Smooth muscle cell (in vitro differentiated cells): ENCODE measurements at regions not wholly inside any gene's neighbourhood (a gene's known extent, or its start where the extent isn't known, plus 50 kb on each side); places are given as distances from the start of the nearest gene placed in this dataset.
A peak's percentile ranks its signal among the peaks of the same experiment; 100 is the strongest.

Experiments
- DNase-seq: peaks from one replicate; lab custom pipeline; 2025; ENCODE audit not compliant: unreplicated experiment; lab: John Stamatoyannopoulos, UW
- H2AFZ ChIP-seq: fragments of 200-600 bp; sonication (generic); 2 replicates; pipeline ENCODE4 v1.6.0; 2016; ENCODE audit warnings: antibody characterized with exemption, low read depth, mild to moderate bottlenecking
- H3F3A ChIP-seq: fragments of 200-600 bp; sonication (generic); 2 replicates; pipeline ENCODE4 v1.6.0; 2017; ENCODE audit warnings: antibody characterized with exemption, low read depth
- H3K27ac ChIP-seq: fragments of 200-600 bp; sonication (generic); 2 replicates; pipeline ENCODE4 v1.5.1; 2016; ENCODE audit warnings: low read depth, mild to moderate bottlenecking
- H3K27me3 ChIP-seq: fragments of 200-600 bp; sonication (generic); 2 replicates; pipeline ENCODE4 v1.6.1; 2016; ENCODE audit warnings: low read depth, mild to moderate bottlenecking
- H3K36me3 ChIP-seq: fragments of 200-600 bp; sonication (generic); 2 replicates; pipeline ENCODE4 v1.5.1; 2016; ENCODE audit warnings: low read depth
- H3K4me1 ChIP-seq: fragments of 200-600 bp; sonication (generic); 2 replicates; pipeline ENCODE4 v1.5.1; 2016; ENCODE audit warnings: low read depth
- H3K4me2 ChIP-seq: fragments of 200-600 bp; sonication (generic); 2 replicates; pipeline ENCODE4 v1.6.0; 2016; ENCODE audit warnings: mild to moderate bottlenecking
- H3K4me3 ChIP-seq: fragments of 200-600 bp; sonication (generic); 2 replicates; pipeline ENCODE4 v1.5.1; 2016; ENCODE audit warnings: mild to moderate bottlenecking
- H3K79me2 ChIP-seq: fragments of 200-600 bp; sonication (generic); 2 replicates; pipeline ENCODE4 v1.6.0; 2016; ENCODE audit warnings: low read depth, mild to moderate bottlenecking
- H3K9ac ChIP-seq: fragments of 200-600 bp; sonication (generic); 2 replicates; pipeline ENCODE4 v1.6.0; 2016; ENCODE audit warnings: low read depth
- H3K9me3 ChIP-seq: fragments of 200-600 bp; sonication (generic); replicated peaks from 2 replicates; pipeline ENCODE4 v1.5.1; 2016; ENCODE audit warnings: low read depth
- H4K20me1 ChIP-seq: fragments of 200-600 bp; sonication (generic); 2 replicates; pipeline ENCODE4 v1.6.0; 2016; ENCODE audit warnings: low read depth
- CTCF ChIP-seq: fragments of 200-600 bp; sonication (generic); IDR thresholded peaks from 2 replicates; pipeline ENCODE4 v1.5.1; 2017; ENCODE audit warnings: borderline replicate concordance, mild to moderate bottlenecking, antibody characterized with exemption; ENCODE audit not compliant: insufficient read depth, poor library complexity, severe bottlenecking
- WGBS: methylation state at CpG from one replicate; pipeline ENCODE4 v1.1.7; 2016; ENCODE audit warnings: low lambda C conversion rate; 5-methylcytosine and 5-hydroxymethylcytosine counted together

GRCh38 chr5:9927521-9927997, 297.4 kb upstream of the TAS2R1 start:
- Histone ChIP-seq H3F3A (peaks cover 7% of the 10 kb centered on the region), H3K9ac (no peak overlapping the region), H3K9me3 (no peaks in the 10 kb centered on the region), H2AFZ (no peak overlapping the region), H4K20me1 (no peaks in the 10 kb centered on the region), H3K4me2 (peak overlapping the region; percentile 45), H3K27ac (peak overlapping the region; percentile 54), H3K36me3 (no peaks in the 10 kb centered on the region), H3K4me3 (no peak overlapping the region), H3K4me1 (peaks cover 12% of the 10 kb centered on the region), H3K27me3 (no peaks in the 10 kb centered on the region), H3K79me2 (no peaks in the 10 kb centered on the region)
- 49% methylated on average over 4 of the region's 4 CpGs for WGBS
- TF ChIP-seq CTCF, result no peak
- DNase-seq, result no peak

- H3K9ac ChIP-seq, result no peak overlapping the region
- no peak overlapping the region for H3K4me3 ChIP-seq
- peak overlapping the region; percentile 54 for H3K27ac ChIP-seq
- DNase-seq, result no peak
- no peaks in the 10 kb centered on the region for H3K36me3 ChIP-seq
- no peaks in the 10 kb centered on the region for H3K9me3 ChIP-seq
- H3K79me2 ChIP-seq, result no peaks in the 10 kb centered on the region
- no peaks in the 10 kb centered on the region for H4K20me1 ChIP-seq
- H3K27me3 ChIP-seq, result no peaks in the 10 kb centered on the region
- peaks cover 7% of the 10 kb centered on the region for H3F3A ChIP-seq
- peaks cover 12% of the 10 kb centered on the region for H3K4me1 ChIP-seq
- 30% methylated on average over 1 of the region's 1 CpG for WGBS
- H2AFZ ChIP-seq, result no peak overlapping the region
- H3K4me2 ChIP-seq, result peak overlapping the region; percentile 45
- TF ChIP-seq CTCF, result no peak
Observed at GRCh38 chr5:9927106-9927505, 297.0 kb upstream of the TAS2R1 start.

GRCh38 chr5:9924614-9925013, 294.5 kb upstream of the TAS2R1 start:
- Histone ChIP-seq H4K20me1 (no peaks in the 10 kb centered on the region), H3K4me3 (no peak overlapping the region), H3K4me2 (no peak overlapping the region), H3K9ac (no peak overlapping the region), H2AFZ (no peak overlapping the region), H3F3A (peaks cover 7% of the 10 kb centered on the region), H3K27me3 (no peaks in the 10 kb centered on the region), H3K9me3 (no peaks in the 10 kb centered on the region), H3K79me2 (no peaks in the 10 kb centered on the region), H3K27ac (peak overlapping the region; percentile 75), H3K4me1 (peaks cover 12% of the 10 kb centered on the region), H3K36me3 (no peaks in the 10 kb centered on the region)
- TF ChIP-seq CTCF, result no peak
- WGBS, result 41% methylated on average over 2 of the region's 2 CpGs
- no peak for DNase-seq

GRCh38 chr5:9922719-9923118, 292.6 kb upstream of the TAS2R1 start:
- peak; percentile 21 for TF ChIP-seq CTCF
- Histone ChIP-seq H3K27ac (no peak overlapping the region), H3K4me1 (peaks cover 10% of the 10 kb centered on the region), H3K36me3 (no peaks in the 10 kb centered on the region), H4K20me1 (no peaks in the 10 kb centered on the region), H3K9me3 (no peaks in the 10 kb centered on the region), H3K79me2 (no peaks in the 10 kb centered on the region), H3F3A (peaks cover 5% of the 10 kb centered on the region), H3K4me3 (no peak overlapping the region), H3K27me3 (no peaks in the 10 kb centered on the region), H3K4me2 (no peak overlapping the region), H2AFZ (no peak overlapping the region), H3K9ac (no peak overlapping the region)
- DNase-seq, result no peak
